Brain microvascular endothelial cell (primary cell): ENCODE measurements at regions not wholly inside any gene's neighbourhood (a gene's known extent, or its start where the extent isn't known, plus 50 kb on each side); places are given as distances from the start of the nearest gene placed in this dataset.

ENCODE experiments used
- DNase-seq: peaks from one replicate; pipeline ENCODE4 v3.0.0-alpha.2; 2020
- H3K27ac ChIP-seq: fragments of 250-450 bp; sonication (Bioruptor Pico); 2 replicates; pipeline ENCODE4 v1.5.1; 2020; ENCODE audit warnings: mild to moderate bottlenecking, moderate library complexity
- H3K27me3 ChIP-seq: fragments of 250-450 bp; sonication (Bioruptor Pico); replicated peaks from 2 replicates; pipeline ENCODE4 v1.5.1; 2020; ENCODE audit warnings: mild to moderate bottlenecking
- H3K36me3 ChIP-seq: fragments of 250-450 bp; sonication (Bioruptor Pico); replicated peaks from 2 replicates; pipeline ENCODE4 v1.5.1; 2020; ENCODE audit warnings: mild to moderate bottlenecking
- H3K4me3 ChIP-seq: 2 replicates; pipeline ENCODE4 v1.5.1; 2011; ENCODE audit warnings: low read depth, mild to moderate bottlenecking, control low read depth, low read length, moderate library complexity
- CTCF ChIP-seq: IDR thresholded peaks from 2 replicates; pipeline ENCODE4 v1.5.1; 2011; ENCODE audit warnings: low read depth, mild to moderate bottlenecking, moderate library complexity, low read length, control low read depth, inconsistent platforms; ENCODE audit errors: missing control alignments
- in situ Hi-C: cut with HindIII; loops from 2 replicates; pipeline ENCODE4 v1.10.0; 2017; ENCODE audit warnings: low sequenced_read_pairs, low pct_ligation_motif_present

GRCh38 chr3:117799387-117799735 is 1089.8 kb downstream of the TUSC7 start:
- Histone ChIP-seq H3K36me3 (no peaks in the 10 kb centered on the region), H3K27ac (no peak overlapping the region), H3K4me3 (no peak overlapping the region), H3K27me3 (no peaks in the 10 kb centered on the region)
- no peak for TF ChIP-seq CTCF
- DNase-seq: no peak
- in situ Hi-C loops: no loop called here

- no peak for DNase-seq
- Histone ChIP-seq H3K27me3 (no peaks in the 10 kb centered on the region), H3K27ac (no peak overlapping the region), H3K4me3 (no peak overlapping the region), H3K36me3 (no peaks in the 10 kb centered on the region)
- in situ Hi-C loops: no loop called here
- no peak for TF ChIP-seq CTCF
Observed at GRCh38 chr3:117801912-117802239, 1092.3 kb downstream of the TUSC7 start.

DNA sequence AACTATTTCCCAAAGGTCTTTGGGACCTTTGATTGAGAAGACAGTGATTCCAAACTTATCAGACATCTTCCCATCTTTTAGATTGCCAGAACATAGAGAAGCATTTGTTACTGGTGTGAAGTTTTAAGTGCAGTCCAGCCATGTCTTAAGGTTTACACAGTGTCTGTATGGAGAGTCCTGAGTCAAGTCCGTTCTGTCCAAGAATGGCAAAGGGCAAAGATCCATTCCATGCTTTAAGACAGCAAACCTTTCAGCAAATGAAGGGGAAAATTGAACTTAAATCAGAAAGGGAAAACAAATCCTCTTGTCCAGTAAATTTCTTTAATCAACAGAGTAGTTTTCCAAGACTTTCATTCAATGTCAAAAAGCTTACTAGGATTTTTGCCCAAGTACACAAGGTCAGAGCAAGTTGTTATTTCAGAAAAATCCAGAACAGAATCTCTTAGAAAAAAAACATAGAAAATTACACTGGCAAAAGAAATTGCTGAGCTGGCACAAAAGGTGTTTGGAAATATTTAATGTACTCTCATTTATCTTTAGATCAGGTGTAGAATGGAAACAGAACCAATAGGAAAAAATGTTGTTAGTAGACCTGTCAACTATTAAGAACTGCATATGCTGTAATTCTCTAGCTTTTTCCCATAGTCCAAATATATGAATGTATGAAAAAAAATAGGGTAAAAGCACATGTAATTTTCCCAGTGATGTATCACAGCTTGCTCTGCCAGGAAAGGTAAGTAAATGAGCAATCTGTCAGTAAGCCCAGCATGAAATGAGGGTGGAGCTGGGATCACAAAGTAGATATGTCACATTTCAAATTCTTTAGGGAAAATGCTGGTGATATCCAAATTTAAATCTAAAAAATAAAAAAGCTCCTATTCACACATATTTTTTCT is 1099.9 kb downstream of the TUSC7 start:
- in situ Hi-C loops: no loop called here
- no peak for TF ChIP-seq CTCF
- H3K27me3 ChIP-seq: no peaks in the 10 kb centered on the region
- no peak for DNase-seq
- no peaks in the 10 kb centered on the region for H3K36me3 ChIP-seq
- H3K27ac ChIP-seq: no peak overlapping the region
- no peak overlapping the region for H3K4me3 ChIP-seq

DNA sequence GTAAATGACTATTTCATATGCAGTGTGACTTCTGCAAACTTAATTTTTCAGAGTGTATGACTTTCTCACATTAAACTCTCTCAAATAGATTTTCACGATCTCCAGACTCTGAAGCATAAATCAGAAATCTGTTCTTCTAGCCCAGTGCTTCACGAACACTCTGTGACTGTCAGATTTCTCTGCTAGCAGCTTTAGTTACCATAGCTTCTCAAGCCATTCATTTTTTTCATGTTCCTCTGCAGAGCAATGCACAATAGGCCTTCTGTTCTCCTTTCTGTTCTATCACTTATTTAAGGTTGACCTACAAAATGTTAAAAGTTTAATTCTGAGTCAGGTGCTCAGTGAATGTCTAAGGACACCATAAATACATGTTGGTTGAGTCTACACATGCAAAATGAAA is 1102.2 kb downstream of the TUSC7 start:
- Histone ChIP-seq H3K27ac (no peak overlapping the region), H3K36me3 (no peaks in the 10 kb centered on the region), H3K27me3 (no peaks in the 10 kb centered on the region), H3K4me3 (no peak overlapping the region)
- DNase-seq: no peak
- in situ Hi-C loops: no loop called here
- TF ChIP-seq CTCF: no peak

DNA sequence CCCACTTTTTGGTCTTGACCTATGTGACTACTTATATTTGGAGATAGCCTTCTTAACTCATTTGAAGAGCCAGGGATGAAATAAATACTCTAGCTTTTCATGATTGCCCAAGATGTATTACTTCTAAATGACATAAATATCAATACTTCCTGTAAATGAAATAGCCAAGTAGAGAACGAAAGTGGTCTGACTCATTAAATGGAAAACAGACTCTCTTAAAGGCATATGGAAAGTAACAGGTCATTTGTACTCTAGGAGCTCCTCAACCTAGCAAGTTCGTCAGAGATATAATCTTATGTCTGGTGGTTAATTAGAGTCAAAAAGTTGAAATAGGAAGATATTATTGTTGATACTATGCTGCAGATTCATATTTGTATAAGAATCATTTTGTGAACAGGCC is 1105.4 kb downstream of the TUSC7 start:
- in situ Hi-C loops: no loop called here
- Histone ChIP-seq H3K36me3 (no peaks in the 10 kb centered on the region), H3K27ac (no peak overlapping the region), H3K4me3 (no peak overlapping the region), H3K27me3 (no peaks in the 10 kb centered on the region)
- DNase-seq: no peak
- no peak for TF ChIP-seq CTCF

DNA sequence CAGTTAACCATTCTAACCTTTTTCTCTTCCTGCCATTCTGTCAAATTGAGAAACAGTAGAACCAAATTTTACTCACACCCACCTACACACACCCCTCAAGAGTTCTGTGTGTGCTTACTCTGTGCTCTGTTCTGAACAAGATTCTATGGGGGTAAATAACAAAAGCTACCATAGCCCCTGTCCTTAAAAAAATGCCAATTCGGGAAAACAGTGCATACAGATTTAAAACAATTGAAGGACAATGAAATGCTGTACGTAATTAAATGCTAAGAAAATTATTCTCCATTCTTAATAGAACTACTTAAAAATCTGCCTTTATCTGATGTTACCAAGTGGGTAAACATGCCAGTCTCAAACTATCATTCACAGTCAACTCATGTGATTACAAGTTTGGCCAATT is 1107.5 kb downstream of the TUSC7 start:
- in situ Hi-C loops: no loop called here
- H3K4me3 ChIP-seq: no peak overlapping the region
- no peak for DNase-seq
- H3K36me3 ChIP-seq: no peaks in the 10 kb centered on the region
- H3K27me3 ChIP-seq: no peaks in the 10 kb centered on the region
- no peak for TF ChIP-seq CTCF
- no peak overlapping the region for H3K27ac ChIP-seq
